ELF-1 (cell line): ENCODE measurements at regions not wholly inside any gene's neighbourhood (a gene's known extent, or its start where the extent isn't known, plus 50 kb on each side); places are given as distances from the start of the nearest gene placed in this dataset.

Experiments used
- DNase-seq: peaks from one replicate; pipeline ENCODE4 v3.0.0-alpha.2; 2016; ENCODE audit warnings: low read depth, low spot score

DNA sequence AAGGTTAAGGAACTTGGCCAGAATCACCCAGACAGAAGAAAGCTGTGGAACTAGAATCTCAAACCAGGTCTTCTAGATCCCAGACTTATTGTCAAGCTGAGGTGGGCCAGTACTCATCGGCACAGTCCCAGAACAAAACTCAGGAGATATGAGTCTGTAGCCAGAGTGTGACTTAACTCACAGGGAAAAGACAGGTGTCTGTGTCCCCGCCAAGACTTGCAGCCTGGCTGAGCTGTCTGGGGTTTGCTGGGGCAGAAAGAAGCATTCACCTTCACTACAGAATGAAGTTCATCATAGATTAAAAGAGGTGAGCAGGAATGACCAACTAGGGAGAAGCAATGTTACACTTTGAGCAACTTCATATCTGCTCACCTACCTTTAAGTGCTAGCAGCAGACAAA, 257.2 kb downstream of the FOXO1 start:
- no peak for DNase-seq

DNA sequence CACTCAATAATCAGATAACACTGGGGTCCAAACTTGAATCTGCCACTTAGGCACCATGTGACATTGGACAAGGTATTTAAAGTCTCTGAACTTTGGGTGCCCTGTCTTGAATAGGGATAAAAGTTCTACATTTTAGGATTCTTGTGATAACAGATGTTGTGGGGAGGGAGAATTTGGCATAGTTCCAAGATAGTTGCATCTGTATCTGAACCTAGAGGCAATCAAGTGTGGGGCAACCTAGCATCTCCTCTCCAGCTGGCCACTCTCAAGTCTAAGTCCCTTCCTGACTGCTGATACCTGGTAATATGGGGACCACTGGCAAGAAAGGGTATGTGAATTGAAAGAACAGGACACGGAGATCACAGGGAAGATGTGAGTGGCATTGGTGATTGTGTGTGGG, 256.1 kb downstream of the FOXO1 start:
- DNase-seq = no peak

DNA sequence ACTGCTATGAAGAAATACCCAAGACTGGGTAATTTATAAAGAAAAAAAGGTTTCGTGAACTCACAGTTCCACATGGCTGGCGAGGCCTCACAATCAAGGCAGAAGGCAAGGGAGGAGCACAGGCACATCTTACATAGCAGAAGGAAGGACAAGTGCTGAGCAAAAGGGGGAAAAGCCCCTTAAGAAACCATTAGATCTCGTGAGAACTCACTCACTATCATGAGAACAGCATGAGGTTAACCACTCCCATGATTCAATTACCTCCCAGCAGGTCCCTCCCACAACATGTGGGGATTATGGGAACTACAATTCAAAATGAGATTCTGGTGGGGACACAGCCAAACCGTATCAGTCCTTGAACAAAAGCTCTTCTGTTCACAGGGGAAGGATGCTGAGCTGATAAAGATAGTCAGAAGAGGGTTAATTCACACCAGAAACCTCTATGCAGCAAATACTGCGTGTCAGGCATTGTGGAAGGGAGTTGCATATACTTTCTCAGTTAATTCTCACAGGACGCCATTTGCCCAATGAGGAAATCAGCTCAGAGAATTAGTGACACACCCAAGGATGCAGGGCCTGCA, 246.2 kb downstream of the FOXO1 start:
- DNase-seq = no peak

DNA sequence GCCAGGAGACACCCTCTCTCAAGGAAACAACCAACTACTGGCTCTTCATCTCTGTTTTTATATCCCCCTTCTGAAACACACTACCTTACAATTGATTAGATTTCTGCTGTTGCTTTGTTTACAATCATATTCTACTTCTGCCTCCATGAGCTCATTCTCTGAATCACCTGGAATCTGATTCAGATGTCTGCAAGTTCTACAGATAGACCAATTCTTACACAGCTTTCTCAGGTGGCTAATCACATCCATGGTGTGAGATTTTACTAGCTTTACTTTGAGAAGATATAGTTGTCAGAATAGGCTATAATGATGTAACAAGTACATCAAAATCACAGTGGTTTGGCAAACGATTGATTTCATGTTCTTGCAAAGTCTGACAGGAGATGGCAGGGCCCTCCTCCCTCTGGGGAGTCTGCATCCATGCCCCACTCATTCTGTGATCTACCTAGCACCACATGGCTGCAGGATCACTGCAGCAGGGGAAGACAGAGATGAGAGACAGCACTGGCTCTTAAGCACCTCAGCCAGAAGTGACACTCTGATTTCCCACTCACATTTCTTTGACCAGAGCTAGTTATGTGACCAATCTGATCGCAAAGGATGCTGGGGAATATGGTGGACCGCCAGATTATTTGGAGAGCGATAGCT, 243.7 kb downstream of the FOXO1 start:
- no peak for DNase-seq

DNA sequence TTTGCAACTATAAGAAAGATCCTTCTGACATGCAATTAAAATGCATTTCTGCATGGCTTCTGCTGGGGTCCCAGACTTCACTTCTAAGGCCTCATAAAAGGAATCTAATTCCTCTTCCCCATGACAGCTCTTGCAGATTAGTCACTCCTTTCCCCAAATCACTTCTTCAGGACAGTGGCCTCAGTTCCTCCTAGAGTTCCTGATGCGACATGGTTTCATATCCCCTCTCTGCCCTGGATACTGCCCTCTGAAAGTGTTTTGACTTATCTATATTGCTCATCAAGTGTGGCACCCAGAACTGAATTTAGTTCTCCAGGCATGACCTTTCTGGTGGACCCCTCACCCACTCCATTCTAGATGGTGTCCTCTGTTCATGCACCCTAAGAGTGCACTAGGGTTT, 238.1 kb downstream of the FOXO1 start:
- DNase-seq = no peak

DNA sequence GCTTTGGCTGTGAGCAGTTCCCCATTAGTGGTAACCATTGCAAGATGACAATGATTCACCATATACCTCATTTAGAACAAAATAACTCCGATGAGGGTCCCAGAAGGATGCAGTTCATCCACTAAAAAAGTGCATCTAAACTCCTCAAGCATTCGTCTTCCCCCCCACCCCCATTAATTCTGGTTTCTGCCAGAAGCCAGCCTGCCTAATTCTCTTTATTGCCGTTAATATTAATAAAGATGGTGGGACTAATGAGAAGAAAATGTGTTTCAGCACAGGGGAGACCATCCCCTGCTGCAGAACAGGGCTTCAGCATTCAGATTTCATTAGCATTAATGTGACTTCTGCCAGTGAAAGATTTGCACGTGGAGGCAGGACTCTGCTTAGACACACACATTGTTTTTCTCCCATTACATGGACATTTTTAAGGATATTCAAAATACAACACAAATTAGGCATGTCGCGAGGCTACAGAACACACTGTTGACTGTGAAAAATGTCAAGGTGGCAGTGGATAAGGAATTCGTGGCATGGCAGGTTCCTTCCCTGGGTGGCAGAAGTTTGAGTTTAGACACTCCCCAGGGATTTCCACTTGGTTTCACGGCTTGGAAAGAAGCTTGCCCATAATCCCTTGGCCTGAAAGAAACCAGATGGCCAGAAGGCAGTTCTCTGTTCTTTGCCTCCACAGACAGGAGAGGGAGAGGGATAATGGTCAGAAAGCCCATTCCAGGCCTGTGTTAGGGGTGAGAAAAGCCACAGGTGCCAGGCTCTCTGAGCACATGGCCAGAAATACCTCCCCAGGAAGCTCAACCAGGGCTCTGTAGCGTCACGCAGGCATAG, 236.5 kb downstream of the FOXO1 start:
- DNase-seq = peak; percentile 30

DNA sequence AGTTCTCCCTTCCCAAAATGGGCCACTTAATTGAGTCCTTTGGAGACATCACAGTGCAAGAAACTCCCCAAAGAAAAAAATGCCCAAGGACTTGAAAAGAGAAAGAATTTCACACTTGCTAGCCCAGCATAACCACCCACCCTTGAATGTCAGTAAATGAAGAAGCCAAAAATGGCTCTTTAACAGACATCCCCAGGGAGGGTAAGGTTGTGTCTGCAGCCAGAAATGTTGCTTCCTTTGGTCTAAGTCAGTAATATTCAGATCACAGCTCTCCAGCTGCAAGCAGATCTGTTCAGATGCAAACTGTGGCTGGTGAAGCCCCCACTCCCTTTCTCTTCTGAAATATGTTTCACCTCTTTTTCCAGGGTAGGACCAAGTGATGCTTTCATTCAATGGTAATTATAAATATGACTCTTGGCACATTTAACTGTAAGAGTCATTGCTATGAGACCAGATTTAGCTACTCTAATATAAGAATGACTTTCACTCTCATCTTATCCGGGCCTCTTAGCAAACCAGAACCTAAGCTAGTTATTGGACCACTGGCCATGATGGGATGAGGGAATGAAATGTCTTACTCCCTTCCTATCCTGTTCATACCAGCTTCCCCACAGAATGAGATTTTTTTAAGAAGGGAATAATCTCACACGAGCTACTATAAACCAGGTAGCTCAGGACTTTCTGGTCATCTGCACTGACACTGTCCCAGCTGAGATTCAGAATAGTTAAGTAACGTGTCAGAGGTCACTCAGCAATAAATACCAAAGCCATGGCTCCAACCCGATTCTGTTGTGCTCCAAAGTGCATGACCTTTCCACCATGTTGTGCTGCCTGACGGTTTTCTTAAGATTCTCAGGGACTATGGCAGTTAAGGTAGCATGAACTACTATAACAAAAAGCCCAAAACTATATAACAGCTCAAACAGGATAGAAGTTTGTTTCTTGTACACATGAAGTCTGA, 234.1 kb downstream of the FOXO1 start:
- DNase-seq = no peak

DNA sequence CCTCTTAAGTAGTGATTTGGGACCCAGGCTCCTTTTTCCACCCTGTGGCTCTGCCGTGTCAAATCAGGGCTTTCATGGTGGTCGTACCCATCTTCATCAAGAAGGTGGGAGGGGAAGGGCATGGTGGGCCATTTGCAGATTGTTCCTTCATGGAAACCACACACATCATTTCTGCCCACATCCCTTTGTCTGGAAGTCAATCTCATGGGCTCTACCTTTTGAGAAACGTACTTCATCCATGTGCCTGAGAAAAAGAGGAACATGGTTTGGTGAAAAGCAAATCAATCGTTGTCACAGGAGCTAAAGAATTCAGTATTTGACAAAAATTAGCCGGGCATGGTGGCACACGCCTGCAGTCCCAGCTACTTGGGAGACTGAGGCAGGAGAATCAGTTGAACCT, 233.4 kb downstream of the FOXO1 start:
- DNase-seq = no peak

DNA sequence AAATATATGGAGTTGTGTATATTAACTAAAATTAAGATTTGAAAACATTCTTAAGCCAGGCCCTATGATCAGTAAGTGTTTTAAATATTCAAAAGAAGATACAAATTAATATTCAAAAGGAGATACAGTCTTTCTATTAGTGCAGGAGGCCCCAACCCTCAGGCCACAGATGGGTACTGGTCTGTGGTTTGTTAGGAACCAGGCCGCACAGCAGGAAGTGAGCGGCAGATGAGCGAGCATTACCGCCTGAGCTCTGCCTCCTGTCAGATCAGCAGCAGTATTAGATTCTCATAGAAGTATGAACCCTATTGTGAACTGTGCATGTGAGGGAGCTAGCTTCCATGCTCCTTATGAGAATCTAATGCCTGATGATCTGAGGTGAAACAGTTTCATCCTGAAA, 232.9 kb downstream of the FOXO1 start:
- no peak for DNase-seq

DNA sequence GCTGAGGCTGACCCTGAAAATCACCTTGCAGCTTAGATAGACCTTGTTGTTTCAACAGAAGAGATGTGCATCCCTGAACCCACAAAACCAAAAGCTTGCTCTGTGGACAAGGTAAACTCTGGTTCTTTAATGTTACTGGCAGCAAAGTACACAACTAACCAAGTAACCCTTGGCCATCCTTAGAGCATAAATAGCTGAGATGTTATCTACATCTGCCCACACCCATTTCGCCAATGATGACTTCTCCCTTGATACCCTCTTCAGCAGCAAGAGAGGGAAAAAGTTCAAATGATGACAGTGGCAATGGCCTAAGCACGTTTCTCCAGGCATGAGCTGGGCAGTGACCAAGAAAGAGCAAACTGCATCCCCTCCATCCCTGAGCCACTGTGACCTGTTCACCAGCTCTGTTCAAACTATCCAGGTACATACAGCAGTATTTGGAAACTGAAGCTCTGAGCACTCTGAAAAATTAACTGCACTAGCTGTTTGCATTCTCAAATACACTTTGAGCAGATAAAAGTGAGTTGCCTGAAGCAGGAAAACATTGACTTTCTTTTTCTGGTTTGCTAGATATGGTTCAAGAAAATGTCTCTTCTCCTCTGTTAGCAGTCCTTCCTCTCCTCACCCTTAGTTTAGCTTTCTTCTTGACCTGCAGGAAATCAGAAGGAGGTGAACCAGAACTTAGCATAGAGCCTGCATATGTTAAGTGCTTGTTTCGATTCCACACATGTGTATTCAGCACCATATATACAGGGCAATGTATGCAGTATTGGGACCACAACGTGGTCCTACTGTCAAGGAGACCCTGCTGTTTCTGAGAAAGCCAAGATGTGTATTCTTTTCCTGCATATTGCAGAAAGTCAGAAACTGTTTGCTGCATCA, 231.7 kb downstream of the FOXO1 start:
- DNase-seq = no peak

DNA sequence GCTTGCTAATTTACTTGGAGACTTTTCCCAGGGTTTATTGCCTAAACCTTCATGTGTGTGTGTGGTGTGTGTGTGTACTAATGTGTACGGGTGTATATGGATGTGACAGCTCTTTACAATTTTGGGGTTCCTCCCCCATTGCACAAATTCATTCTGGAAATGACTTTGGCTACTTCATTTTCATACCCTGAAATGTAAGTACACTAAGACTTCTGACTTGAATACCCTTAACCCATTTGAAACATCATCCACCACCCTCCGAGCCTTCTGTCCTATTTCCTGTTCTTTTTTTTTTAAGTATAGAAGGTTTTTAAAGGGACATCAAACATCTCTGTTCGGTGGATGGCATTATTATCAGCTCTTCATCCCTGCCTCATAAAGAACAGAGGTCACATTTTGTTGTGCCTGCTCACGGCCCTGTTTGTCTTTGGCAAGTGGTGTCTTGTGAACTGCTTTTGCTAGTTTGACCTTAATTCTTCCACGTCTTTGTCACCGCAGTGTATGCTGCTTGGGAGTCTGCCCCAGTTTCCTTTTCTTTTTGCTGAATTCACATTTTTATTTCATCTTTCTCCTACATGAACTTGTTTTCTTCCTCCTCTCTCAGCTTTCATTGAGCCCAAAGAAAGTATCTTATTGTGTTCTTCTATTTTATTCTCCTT, 228.3 kb downstream of the FOXO1 start:
- DNase-seq = no peak

DNA sequence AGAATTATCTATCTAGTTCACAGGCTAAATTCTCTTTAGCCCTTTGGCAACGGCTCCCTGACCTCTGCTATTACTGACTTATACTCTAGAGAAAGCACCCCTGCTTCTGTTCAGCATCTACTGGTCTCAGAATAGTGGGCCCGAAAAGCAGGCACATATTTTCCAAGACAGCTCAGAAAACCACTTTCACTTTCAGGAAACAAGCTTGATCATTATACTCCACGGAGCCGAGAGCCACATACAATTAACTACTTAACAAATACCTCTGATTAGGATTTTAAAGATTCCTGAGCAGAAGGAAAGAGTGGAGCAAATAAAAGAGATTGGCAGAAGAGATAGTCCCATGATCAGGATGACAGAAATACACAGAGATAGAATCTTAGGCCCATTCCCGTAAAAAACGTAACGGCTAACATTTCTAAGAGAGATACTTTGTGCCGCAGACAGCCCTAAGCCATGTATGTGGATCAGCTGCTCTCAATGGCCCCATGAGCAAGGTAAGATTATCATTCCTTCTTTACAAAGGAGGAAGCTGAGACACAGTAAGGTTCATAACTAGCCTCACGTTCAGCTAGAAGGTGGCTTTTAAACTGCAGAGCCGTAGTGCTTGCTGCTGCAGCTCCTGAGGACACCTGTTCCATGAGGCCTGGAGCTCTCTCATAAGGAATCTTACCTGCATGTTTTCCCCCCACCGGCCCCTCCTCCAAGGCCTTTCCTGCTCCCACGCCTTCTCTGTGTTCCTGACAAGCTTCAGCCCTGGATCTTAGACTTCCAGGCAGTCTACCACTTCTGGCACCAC, 227.2 kb downstream of the FOXO1 start:
- no peak for DNase-seq

DNA sequence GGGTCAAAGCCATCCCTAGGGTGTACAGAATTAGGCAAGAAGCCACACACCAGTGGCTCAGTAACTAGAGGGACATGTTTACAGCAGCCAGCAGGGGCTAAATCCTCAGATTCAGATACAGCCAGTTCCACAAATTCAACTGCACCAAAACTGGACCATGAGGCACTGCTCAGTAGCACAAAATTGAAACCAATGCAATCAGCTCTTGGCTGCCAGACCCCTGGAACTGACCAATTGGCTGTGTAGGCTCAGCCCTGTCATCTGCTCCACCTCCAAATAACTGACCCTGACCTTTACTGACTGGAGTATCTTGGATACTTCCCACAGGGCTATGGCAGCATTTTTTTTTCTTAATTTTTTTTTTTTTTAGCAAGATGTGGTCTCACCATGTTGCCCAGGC, 226.5 kb downstream of the FOXO1 start:
- DNase-seq = no peak

DNA sequence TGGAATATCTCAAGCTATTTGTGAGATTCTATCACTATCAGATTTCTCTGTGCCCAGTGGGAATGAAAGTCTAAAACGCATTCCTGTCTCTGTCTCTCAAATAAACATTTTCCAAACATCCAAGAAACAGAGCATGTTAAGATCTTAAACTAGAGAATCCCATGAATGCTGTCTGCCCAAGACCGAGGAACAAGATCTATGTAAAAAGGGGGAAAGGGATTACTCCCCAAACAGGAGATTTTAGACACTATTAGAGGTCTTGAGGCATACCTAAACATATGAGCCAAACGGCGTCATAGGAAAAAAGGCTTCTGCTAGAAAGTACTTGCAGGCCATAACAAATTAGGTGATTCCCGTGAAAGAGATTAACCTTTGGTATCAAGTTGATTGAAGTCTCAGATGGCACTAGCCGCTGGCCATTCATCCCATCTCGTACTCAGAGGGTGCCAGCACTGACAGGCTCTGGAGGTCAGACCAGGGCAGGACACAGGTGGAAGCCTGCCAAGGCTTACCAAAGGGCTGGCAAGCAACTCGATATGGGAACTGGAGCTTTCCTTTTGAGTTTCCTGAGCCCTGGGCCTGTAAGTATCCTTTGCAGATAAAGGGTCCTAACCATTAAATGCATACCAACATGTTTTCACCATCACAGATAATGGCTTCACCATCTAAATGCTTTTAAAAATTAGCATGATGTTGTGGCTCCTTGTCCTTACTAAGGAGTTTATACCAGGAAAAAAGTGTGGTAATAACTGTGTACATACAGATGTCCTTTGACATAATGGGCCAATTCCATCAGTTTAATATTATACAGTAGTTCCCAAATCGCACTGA, 225.2 kb downstream of the FOXO1 start:
- no peak for DNase-seq

DNA sequence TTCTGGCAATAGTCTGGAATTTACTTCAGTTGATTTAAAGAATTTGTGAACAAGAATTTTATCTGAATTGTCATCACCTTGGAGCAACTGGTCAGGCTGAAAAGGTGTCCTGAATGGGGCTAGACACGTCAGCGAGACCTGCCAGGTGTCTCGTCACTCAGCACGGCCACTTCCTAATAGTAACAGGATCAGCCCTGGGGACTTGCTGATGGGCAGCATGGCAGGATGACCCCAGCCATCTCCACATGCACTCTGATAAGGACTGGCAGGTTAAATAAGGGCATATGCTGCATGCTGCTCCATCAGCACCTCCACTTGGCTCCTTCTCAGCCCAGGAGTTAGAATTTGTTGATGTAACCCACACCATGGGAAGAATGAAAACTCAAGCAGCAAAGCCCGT, 224.2 kb downstream of the FOXO1 start:
- no peak for DNase-seq

DNA sequence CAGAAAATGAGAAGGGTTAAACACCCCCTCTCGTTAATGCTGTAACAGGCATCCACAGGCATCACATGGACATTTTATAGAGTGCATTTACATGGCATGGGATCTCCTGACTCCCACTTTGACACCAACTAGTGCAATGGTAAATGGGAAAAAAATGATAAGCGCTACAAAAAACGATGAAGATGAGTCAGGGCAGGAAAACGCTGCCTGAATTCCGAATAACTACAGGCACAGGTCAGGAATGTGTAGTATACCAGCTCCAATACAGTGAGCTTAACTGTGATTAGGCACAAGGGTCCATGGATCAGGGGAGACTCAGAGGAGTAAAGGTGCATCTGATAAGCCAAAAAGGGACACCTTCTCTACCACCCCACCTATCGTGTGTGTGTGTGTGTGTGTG, 223.6 kb downstream of the FOXO1 start:
- no peak for DNase-seq

DNA sequence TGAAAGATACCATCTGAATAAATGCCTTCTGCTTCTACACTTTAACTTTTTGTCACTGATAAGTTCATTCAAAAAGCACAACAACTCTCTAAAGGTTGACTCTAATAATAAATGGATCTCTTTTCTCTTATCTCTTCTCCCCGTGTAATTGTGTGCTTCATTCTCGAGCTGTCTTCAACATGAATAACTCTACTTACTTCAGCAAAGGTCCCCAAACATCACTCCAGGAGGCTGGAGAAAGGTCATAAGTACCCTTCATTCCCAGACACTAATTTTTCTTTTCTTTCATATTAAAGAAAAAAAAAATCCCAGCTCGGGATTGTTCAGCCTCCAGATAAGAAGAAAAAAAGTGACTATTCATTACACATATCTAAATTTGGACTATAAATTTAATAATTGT, 222.2 kb downstream of the FOXO1 start:
- no peak for DNase-seq

DNA sequence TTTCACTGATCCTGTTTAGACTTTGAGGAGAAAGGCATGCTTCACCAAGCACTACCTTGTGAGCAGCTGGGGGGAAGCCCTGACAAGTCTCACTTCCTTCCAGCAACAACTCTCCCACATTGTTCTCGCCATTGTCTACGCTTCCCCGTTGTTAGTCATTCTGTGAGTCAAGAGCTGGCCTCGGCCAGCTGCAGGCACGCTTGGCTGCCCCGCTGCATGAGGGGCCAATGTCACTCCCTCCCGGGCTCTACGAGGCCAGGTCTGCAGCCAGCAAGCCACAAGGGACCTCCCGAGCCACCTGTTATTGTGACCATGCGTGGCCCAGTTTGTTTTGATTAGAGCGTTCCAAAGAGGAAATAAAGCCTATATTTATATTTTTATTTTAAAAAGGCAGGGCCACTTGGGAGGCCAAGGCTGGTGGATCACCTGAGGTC, 220.9 kb downstream of the FOXO1 start:
- DNase-seq = no peak

DNA sequence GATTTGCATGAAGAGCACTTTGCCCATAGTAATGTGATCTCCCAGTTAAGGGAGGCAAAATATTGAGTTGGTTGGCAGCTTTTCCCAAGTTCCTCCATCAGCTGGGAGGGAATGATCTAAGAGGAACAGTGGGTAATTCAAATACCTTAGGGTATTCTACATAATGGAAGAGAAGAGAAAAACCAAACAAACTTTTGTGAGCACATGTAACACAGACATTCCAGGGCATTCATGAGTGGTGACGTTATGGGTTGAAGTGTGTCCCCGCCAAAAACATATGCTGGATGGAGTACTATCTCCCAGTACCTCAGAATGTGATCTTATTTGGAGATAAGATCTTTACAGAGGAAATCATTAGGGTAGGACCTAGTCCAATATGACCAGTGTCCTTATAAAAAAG, 220.1 kb downstream of the FOXO1 start:
- DNase-seq = no peak
